AG04450 (cell line): ENCODE measurements at regions not wholly inside any gene's neighbourhood (a gene's known extent, or its start where the extent isn't known, plus 50 kb on each side); places are given as distances from the start of the nearest gene placed in this dataset.

Experiments used
- CTCF ChIA-PET: fragments of 300-600, 350-600 bp; formaldehyde crosslinking; extraction: SDS; loops from one replicate; lab custom pipeline; 2022; ENCODE audit warnings: antibody characterized with exemption, inconsistent platforms; lab: Charles Lee
- POLR2A ChIA-PET: fragments of 350-600 bp; formaldehyde crosslinking; extraction: SDS; loops from one replicate; lab custom pipeline; 2021; ENCODE audit warnings: antibody characterized with exemption, inconsistent platforms; lab: Yijun Ruan, JAX
- DNase-seq: peaks from one replicate; pipeline ENCODE4 v3.0.0-alpha.2; 2011; ENCODE audit warnings: low read depth, low spot score
- H3K27ac ChIP-seq: one replicate; pipeline ENCODE4 v1.5.1; 2012; ENCODE audit warnings: low read depth, low read length, control low read depth
- H3K27me3 ChIP-seq: one replicate; pipeline ENCODE4 v1.6.0; 2012; ENCODE audit warnings: low read length; ENCODE audit not compliant: control insufficient read depth, insufficient read depth
- H3K4me3 ChIP-seq: 2 replicates; pipeline ENCODE4 v1.5.1; 2011; ENCODE audit warnings: mild to moderate bottlenecking, low read depth, low read length, control low read depth
- H3K9me3 ChIP-seq: 2 replicates; pipeline ENCODE4 v1.5.1; 2012; ENCODE audit warnings: low read length; ENCODE audit not compliant: control insufficient read depth, insufficient read depth
- TF ChIP-seq, protein P1 (sequence below): IDR thresholded peaks from 2 replicates; pipeline ENCODE4 v1.5.1; 2011; ENCODE audit warnings: low read depth, low read length, control low read depth, inconsistent platforms

- CTCF ChIA-PET = no interaction called here
Observed at GRCh38 chrX:74023203-74023602, 170.7 kb upstream of the XIST start.

GRCh38 chrX:74018253-74018652 lies 165.7 kb upstream of the XIST start:
- TF ChIP-seq, protein P1, sequence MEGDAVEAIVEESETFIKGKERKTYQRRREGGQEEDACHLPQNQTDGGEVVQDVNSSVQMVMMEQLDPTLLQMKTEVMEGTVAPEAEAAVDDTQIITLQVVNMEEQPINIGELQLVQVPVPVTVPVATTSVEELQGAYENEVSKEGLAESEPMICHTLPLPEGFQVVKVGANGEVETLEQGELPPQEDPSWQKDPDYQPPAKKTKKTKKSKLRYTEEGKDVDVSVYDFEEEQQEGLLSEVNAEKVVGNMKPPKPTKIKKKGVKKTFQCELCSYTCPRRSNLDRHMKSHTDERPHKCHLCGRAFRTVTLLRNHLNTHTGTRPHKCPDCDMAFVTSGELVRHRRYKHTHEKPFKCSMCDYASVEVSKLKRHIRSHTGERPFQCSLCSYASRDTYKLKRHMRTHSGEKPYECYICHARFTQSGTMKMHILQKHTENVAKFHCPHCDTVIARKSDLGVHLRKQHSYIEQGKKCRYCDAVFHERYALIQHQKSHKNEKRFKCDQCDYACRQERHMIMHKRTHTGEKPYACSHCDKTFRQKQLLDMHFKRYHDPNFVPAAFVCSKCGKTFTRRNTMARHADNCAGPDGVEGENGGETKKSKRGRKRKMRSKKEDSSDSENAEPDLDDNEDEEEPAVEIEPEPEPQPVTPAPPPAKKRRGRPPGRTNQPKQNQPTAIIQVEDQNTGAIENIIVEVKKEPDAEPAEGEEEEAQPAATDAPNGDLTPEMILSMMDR = no peak
- H3K4me3 ChIP-seq = no peak overlapping the region
- ChIA-PET CTCF (no interaction called here), POLR2A (no interaction called here)
- no peaks in the 10 kb centered on the region for H3K27me3 ChIP-seq
- H3K9me3 ChIP-seq = no peaks in the 10 kb centered on the region
- no peak for DNase-seq
- H3K27ac ChIP-seq = no peak overlapping the region

More at GRCh38 chrX:74023203-74023602, 170.7 kb upstream of the XIST start:
- Histone ChIP-seq H3K27me3 (no peaks in the 10 kb centered on the region), H3K9me3 (no peaks in the 10 kb centered on the region), H3K4me3 (no peak overlapping the region), H3K27ac (no peak overlapping the region)
- POLR2A ChIA-PET = no interaction called here
- TF ChIP-seq, protein P1 = no peak
- DNase-seq = no peak

DNA sequence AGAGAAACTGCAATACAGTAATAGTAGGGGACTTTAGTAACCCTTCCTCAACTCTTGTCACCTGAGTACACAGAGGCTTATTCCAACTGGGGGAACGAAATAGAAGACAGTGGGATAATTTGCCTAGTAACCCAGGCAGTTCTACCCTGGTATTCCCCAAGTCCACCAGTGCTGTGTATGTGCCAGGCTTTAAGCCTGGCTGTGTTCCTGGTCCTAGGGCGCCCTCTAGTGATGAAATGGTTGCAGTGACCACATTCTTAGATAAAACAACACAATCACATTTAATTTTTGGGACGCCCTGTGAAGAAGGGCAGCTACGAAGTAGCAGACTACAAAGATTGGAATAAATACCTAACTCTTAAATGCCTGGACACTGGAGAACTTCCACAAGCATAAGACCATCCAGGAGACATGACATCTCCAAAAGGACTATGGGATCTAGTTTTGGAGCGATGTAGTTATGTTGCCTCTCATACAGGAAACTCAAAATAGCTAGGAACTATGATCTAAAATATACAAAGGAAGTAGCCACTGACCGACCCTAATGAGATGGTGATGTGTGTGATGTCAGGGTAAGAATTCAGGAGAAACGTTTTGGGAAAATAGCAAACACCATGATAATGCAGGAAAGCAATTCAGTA lies 163.0 kb upstream of the XIST start:
- CTCF ChIA-PET = interaction anchor here (0.8 to 2.8 kb wide), 9 partner anchors 23 to 329 kb away, joined by 3 to 32 read pairs (median 3); no protein-coding TSS in a partner anchor
- peak; percentile 27 for DNase-seq
- Histone ChIP-seq H3K27me3 (no peaks in the 10 kb centered on the region), H3K9me3 (no peaks in the 10 kb centered on the region), H3K27ac (no peak overlapping the region), H3K4me3 (no peak overlapping the region)
- POLR2A ChIA-PET = no interaction called here
- TF ChIP-seq, protein P1 = peak; percentile 70

- TF ChIP-seq, protein P1 = no peak
- Histone ChIP-seq H3K27ac (no peak overlapping the region), H3K9me3 (no peaks in the 10 kb centered on the region), H3K27me3 (no peaks in the 10 kb centered on the region), H3K4me3 (no peak overlapping the region)
- DNase-seq = no peak
- CTCF ChIA-PET = no interaction called here
- POLR2A ChIA-PET = no interaction called here
Observed at GRCh38 chrX:74009041-74009440, 156.5 kb upstream of the XIST start.

- ChIA-PET CTCF (interaction anchor here (0.9 kb wide), 1 partner anchor 24 kb away, joined by 4 read pairs; no protein-coding TSS in a partner anchor), POLR2A (no interaction called here)
- DNase-seq = no peak
- Histone ChIP-seq H3K27ac (no peak overlapping the region), H3K9me3 (no peaks in the 10 kb centered on the region), H3K4me3 (no peak overlapping the region), H3K27me3 (no peaks in the 10 kb centered on the region)
- TF ChIP-seq, protein P1 = no peak
Observed at GRCh38 chrX:73992019-73992418, 139.5 kb upstream of the XIST start.
